Lower leg skin (tissue), 3 donors: ENCODE measurements at regions not wholly inside any gene's neighbourhood (a gene's known extent, or its start where the extent isn't known, plus 50 kb on each side); places are given as distances from the start of the nearest gene placed in this dataset.

Experiments used
- POLR2A ChIP-seq, 2 donors: fragments of 450-650 bp; IDR thresholded peaks; one replicate each; pipeline ENCODE4 v1.6.1; 2016 to 2017; ENCODE audit warnings: antibody characterized with exemption in 2 of 2, mild to moderate bottlenecking in 1 of 2, moderate library complexity in 1 of 2
- TF ChIP-seq, protein P1 (sequence below), 3 donors: fragments of 450-650 bp; IDR thresholded peaks; one replicate each; pipeline ENCODE4 v1.5.1; 2016; ENCODE audit warnings: antibody characterized with exemption in 3 of 3, mild to moderate bottlenecking in 3 of 3, moderate library complexity in 2 of 3

GRCh38 chr13:73428706-73429105 is 369.9 kb downstream of the KLF5 start:
- TF ChIP-seq POLR2A (IDR thresholded peaks at IDR 0.05) = no peak
- TF ChIP-seq, protein P1, sequence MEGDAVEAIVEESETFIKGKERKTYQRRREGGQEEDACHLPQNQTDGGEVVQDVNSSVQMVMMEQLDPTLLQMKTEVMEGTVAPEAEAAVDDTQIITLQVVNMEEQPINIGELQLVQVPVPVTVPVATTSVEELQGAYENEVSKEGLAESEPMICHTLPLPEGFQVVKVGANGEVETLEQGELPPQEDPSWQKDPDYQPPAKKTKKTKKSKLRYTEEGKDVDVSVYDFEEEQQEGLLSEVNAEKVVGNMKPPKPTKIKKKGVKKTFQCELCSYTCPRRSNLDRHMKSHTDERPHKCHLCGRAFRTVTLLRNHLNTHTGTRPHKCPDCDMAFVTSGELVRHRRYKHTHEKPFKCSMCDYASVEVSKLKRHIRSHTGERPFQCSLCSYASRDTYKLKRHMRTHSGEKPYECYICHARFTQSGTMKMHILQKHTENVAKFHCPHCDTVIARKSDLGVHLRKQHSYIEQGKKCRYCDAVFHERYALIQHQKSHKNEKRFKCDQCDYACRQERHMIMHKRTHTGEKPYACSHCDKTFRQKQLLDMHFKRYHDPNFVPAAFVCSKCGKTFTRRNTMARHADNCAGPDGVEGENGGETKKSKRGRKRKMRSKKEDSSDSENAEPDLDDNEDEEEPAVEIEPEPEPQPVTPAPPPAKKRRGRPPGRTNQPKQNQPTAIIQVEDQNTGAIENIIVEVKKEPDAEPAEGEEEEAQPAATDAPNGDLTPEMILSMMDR (IDR thresholded peaks at IDR 0.05) = no peak
